ENCODE measurements at regions not wholly inside any gene's neighbourhood (a gene's known extent, or its start where the extent isn't known, plus 50 kb on each side); places are given as distances from the start of the nearest gene placed in this dataset.

- H3K4me3 ChIP-seq (ENCODE audit: low read depth, low read length): no peak overlapping the region
- ATAC-seq (ENCODE audit: low read depth in 2 of 2): no peak
- H3K4me1 ChIP-seq (ENCODE audit: control insufficient read depth, insufficient read depth, low read length, poor library complexity, severe bottlenecking): no peaks in the 10 kb centered on the region
- Mint-ChIP-seq H3K9me3 (peaks cover 0 to 2% (median 0%) of the 10 kb centered on the region in 7 donors), H3K4me1 (no peaks in the 10 kb centered on the region), H3K4me3 (no peak overlapping the region), H3K27ac (no peak overlapping the region), H3K36me3 (no peaks in the 10 kb centered on the region), H3K27me3 (no peaks in the 10 kb centered on the region)
- no peaks in the 10 kb centered on the region for H3K36me3 ChIP-seq (ENCODE audit: control insufficient read depth, insufficient read depth, low read length)
- no peaks in the 10 kb centered on the region for H3K9me3 ChIP-seq (ENCODE audit: control insufficient read depth in 2 of 2, low read length in 2 of 2)
- no peak for DNase-seq
- H3K27me3 ChIP-seq (ENCODE audit: control insufficient read depth, insufficient read depth, low read length): no peaks in the 10 kb centered on the region
- no peak overlapping the region for H3K27ac ChIP-seq (ENCODE audit: insufficient read depth, low read length, poor library complexity, severe bottlenecking)
Measured at GRCh38 chr7:88455696-88456095, 149.0 kb upstream of the STEAP4 start.

DNA sequence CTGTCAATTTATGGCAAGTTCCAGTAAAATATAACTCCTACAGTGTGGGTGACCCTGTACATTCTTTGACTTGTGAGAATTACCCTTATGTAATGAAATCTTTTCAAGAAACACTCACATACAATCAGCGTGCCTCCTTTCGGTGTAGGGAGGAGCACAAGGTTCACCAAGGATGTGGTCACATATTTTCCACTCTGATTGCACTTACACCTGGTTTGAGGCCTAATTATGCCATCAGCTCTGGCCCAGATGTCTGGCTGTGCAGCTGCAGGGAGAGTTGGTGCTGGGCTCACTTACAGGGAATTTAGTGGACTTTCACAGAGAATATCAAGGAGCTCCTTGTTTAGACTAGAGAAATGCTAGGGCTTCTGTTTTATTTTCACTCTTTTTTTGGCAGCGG lies 146.0 kb upstream of the STEAP4 start:
- Histone ChIP-seq H3K27me3 (ENCODE audit: control insufficient read depth, insufficient read depth, low read length) (no peaks in the 10 kb centered on the region), H3K4me1 (ENCODE audit: control insufficient read depth, insufficient read depth, low read length, poor library complexity, severe bottlenecking) (no peaks in the 10 kb centered on the region), H3K9me3 (ENCODE audit: control insufficient read depth in 2 of 2, low read length in 2 of 2) (no peaks in the 10 kb centered on the region), H3K36me3 (ENCODE audit: control insufficient read depth, insufficient read depth, low read length) (no peaks in the 10 kb centered on the region), H3K27ac (ENCODE audit: insufficient read depth, low read length, poor library complexity, severe bottlenecking) (no peak overlapping the region), H3K4me3 (ENCODE audit: low read depth, low read length) (no peak overlapping the region)
- Mint-ChIP-seq H3K9me3 (peaks cover 0 to 2% (median 0%) of the 10 kb centered on the region in 7 donors), H3K27ac (no peak overlapping the region), H3K36me3 (no peaks in the 10 kb centered on the region), H3K27me3 (no peaks in the 10 kb centered on the region), H3K4me3 (no peak overlapping the region), H3K4me1 (no peaks in the 10 kb centered on the region)
- DNase-seq: no peak
- no peak for ATAC-seq (ENCODE audit: low read depth in 2 of 2)

DNA sequence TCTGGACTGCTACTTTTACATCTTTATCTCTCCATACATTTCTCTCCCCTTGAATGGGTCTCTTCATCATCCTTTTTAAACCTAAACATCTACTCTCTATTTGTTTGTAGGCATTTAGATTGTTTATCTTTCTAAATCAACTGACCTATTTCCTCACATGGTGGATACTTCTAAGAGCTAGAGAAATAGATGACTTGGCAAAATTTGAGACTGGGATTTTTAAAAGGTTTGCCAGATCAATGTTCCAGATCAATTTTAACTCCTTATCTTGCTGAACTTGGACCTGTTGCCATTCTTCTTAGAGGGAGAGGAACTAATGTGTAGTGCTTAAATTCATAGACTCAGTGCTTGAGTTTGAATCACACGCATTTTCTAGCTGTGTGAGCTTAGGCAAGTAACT lies 144.2 kb upstream of the STEAP4 start:
- Mint-ChIP-seq H3K27me3 (no peaks in the 10 kb centered on the region), H3K9me3 (peaks cover 0 to 4% (median 2%) of the 10 kb centered on the region in 7 donors), H3K36me3 (no peaks in the 10 kb centered on the region), H3K4me3 (no peak overlapping the region), H3K27ac (no peak overlapping the region), H3K4me1 (no peaks in the 10 kb centered on the region)
- ATAC-seq (ENCODE audit: low read depth in 2 of 2) (no peak), DNase-seq (no peak)
- Histone ChIP-seq H3K36me3 (ENCODE audit: control insufficient read depth, insufficient read depth, low read length) (no peaks in the 10 kb centered on the region), H3K27ac (ENCODE audit: insufficient read depth, low read length, poor library complexity, severe bottlenecking) (no peak overlapping the region), H3K9me3 (ENCODE audit: control insufficient read depth in 2 of 2, low read length in 2 of 2) (no peaks in the 10 kb centered on the region), H3K27me3 (ENCODE audit: control insufficient read depth, insufficient read depth, low read length) (no peaks in the 10 kb centered on the region), H3K4me3 (ENCODE audit: low read depth, low read length) (no peak overlapping the region), H3K4me1 (ENCODE audit: control insufficient read depth, insufficient read depth, low read length, poor library complexity, severe bottlenecking) (no peaks in the 10 kb centered on the region)

DNA sequence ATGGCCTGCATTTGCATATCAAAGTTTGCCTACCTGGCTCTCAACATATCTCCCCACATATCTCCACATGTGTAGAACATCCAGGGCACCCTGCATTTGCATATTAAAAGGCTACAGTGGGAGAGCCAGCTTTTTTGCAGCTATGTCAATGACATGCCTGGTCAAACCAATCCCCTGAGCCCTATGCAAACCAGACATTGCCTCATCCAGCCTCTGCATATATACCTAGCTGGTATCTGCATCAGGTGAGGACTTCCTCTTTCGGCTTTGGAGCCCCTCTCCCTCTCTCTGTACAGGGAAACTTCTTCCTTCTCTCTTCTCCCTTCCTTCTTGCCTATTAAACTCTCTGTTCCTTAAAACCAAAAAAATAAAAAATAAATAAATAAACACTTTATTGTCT lies 142.7 kb upstream of the STEAP4 start:
- no peak overlapping the region for H3K4me3 Mint-ChIP-seq
- ATAC-seq (ENCODE audit: low read depth in 2 of 2) (no peak), DNase-seq (no peak)
- peaks cover 0 to 4% (median 0%) of the 10 kb centered on the region in 7 donors for H3K9me3 Mint-ChIP-seq
- Histone ChIP-seq H3K27me3 (ENCODE audit: control insufficient read depth, insufficient read depth, low read length) (no peaks in the 10 kb centered on the region), H3K9me3 (ENCODE audit: control insufficient read depth in 2 of 2, low read length in 2 of 2) (no peaks in the 10 kb centered on the region), H3K27ac (ENCODE audit: insufficient read depth, low read length, poor library complexity, severe bottlenecking) (no peak overlapping the region), H3K4me3 (ENCODE audit: low read depth, low read length) (no peak overlapping the region), H3K4me1 (ENCODE audit: control insufficient read depth, insufficient read depth, low read length, poor library complexity, severe bottlenecking) (no peaks in the 10 kb centered on the region), H3K36me3 (ENCODE audit: control insufficient read depth, insufficient read depth, low read length) (no peaks in the 10 kb centered on the region)
- H3K27ac Mint-ChIP-seq: no peak overlapping the region
- no peaks in the 10 kb centered on the region for H3K27me3 Mint-ChIP-seq
- no peaks in the 10 kb centered on the region for H3K36me3 Mint-ChIP-seq
- H3K4me1 Mint-ChIP-seq: no peaks in the 10 kb centered on the region

DNA sequence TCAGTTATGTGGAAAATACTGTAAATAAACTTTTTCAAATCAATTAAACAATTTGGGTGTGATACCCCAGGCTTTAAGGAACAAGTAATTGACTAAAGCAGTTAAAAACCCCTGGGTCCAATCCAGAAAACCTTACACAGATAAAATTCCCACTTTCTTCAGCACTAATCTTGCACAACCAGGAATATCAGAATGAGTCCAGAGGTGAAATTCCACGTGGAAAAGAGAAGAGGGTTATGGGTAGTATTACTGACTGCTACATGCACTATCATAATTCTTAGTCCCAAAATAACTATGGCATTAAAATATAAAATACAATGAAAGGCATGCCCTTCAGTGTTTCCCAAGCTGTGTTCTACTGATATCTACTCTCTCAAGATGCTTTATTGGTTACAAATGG lies 135.7 kb upstream of the STEAP4 start:
- Mint-ChIP-seq H3K27ac (no peak overlapping the region), H3K9me3 (peaks cover 0 to 4% (median 0%) of the 10 kb centered on the region in 7 donors), H3K4me3 (no peak overlapping the region), H3K36me3 (no peaks in the 10 kb centered on the region), H3K27me3 (no peaks in the 10 kb centered on the region), H3K4me1 (no peaks in the 10 kb centered on the region)
- Histone ChIP-seq H3K9me3 (ENCODE audit: control insufficient read depth in 2 of 2, low read length in 2 of 2) (no peaks in the 10 kb centered on the region), H3K4me3 (ENCODE audit: low read depth, low read length) (no peak overlapping the region), H3K27me3 (ENCODE audit: control insufficient read depth, insufficient read depth, low read length) (no peaks in the 10 kb centered on the region), H3K27ac (ENCODE audit: insufficient read depth, low read length, poor library complexity, severe bottlenecking) (no peak overlapping the region), H3K4me1 (ENCODE audit: control insufficient read depth, insufficient read depth, low read length, poor library complexity, severe bottlenecking) (no peaks in the 10 kb centered on the region), H3K36me3 (ENCODE audit: control insufficient read depth, insufficient read depth, low read length) (no peaks in the 10 kb centered on the region)
- DNase-seq (no peak), ATAC-seq (ENCODE audit: low read depth in 2 of 2) (no peak)

DNA sequence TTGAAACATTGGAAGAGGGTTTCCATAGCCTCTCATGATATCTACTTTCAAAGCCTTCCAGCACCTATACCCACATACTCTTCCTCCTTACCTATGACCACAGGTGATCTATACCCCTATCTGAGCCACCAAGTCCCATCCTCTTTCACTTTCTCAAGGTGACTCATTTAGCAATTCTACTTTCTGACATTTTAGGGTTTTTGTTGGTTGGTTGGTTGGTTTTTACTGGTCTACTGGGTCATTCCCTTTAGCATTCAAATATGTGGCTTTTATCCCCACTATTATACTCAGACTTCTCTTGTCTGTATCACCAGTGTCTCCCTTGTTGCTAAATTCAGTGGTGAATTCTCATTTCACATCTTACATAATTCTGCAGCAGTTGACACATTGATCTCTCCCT lies 130.4 kb upstream of the STEAP4 start:
- H3K36me3 Mint-ChIP-seq: no peaks in the 10 kb centered on the region
- ATAC-seq (ENCODE audit: low read depth in 2 of 2) (no peak), DNase-seq (no peak)
- H3K4me3 Mint-ChIP-seq: no peak overlapping the region
- no peaks in the 10 kb centered on the region for H3K9me3 ChIP-seq (ENCODE audit: control insufficient read depth in 2 of 2, low read length in 2 of 2)
- H3K27ac ChIP-seq (ENCODE audit: insufficient read depth, low read length, poor library complexity, severe bottlenecking): no peak overlapping the region
- H3K4me1 ChIP-seq (ENCODE audit: control insufficient read depth, insufficient read depth, low read length, poor library complexity, severe bottlenecking): no peaks in the 10 kb centered on the region
- H3K36me3 ChIP-seq (ENCODE audit: control insufficient read depth, insufficient read depth, low read length): no peaks in the 10 kb centered on the region
- H3K27me3 ChIP-seq (ENCODE audit: control insufficient read depth, insufficient read depth, low read length): no peaks in the 10 kb centered on the region
- H3K27ac Mint-ChIP-seq: no peak overlapping the region
- H3K27me3 Mint-ChIP-seq: no peaks in the 10 kb centered on the region
- H3K4me3 ChIP-seq (ENCODE audit: low read depth, low read length): no peak overlapping the region
- H3K4me1 Mint-ChIP-seq: no peaks in the 10 kb centered on the region
- peaks cover 0 to 3% (median 0%) of the 10 kb centered on the region in 7 donors for H3K9me3 Mint-ChIP-seq

- no peaks in the 10 kb centered on the region for H3K4me1 ChIP-seq (ENCODE audit: control insufficient read depth, insufficient read depth, low read length, poor library complexity, severe bottlenecking)
- DNase-seq (no peak), ATAC-seq (ENCODE audit: low read depth in 2 of 2) (no peak)
- Mint-ChIP-seq H3K4me3 (no peak overlapping the region), H3K27ac (no peak overlapping the region), H3K27me3 (no peaks in the 10 kb centered on the region), H3K9me3 (peaks cover 0 to 3% (median 0%) of the 10 kb centered on the region in 7 donors), H3K36me3 (no peaks in the 10 kb centered on the region), H3K4me1 (no peaks in the 10 kb centered on the region)
- H3K9me3 ChIP-seq (ENCODE audit: control insufficient read depth in 2 of 2, low read length in 2 of 2): no peaks in the 10 kb centered on the region
- no peak overlapping the region for H3K4me3 ChIP-seq (ENCODE audit: low read depth, low read length)
- H3K27ac ChIP-seq (ENCODE audit: insufficient read depth, low read length, poor library complexity, severe bottlenecking): no peak overlapping the region
- H3K36me3 ChIP-seq (ENCODE audit: control insufficient read depth, insufficient read depth, low read length): no peaks in the 10 kb centered on the region
- no peaks in the 10 kb centered on the region for H3K27me3 ChIP-seq (ENCODE audit: control insufficient read depth, insufficient read depth, low read length)
Measured at GRCh38 chr7:88432301-88432700, 125.6 kb upstream of the STEAP4 start.

DNA sequence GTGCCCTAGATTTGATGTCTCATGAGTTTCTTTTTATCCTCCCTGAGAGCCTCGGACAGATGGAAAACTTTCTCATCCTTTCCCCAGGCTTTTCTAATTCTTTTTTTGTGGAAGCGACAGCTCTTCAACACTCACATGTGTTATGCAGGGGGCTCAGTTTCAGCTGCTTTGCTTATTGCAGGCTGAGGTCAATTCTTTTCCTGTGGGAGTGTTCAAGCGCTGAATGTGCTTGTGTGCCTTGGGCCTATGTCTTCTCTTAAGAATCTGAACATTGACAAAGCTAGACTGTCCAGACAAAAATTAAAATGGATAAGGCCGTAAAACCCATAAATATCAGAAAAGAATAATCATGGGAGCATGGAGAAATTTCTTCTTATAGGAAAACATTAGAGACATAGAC lies 125.2 kb upstream of the STEAP4 start:
- Mint-ChIP-seq H3K27me3 (no peaks in the 10 kb centered on the region), H3K4me1 (no peaks in the 10 kb centered on the region), H3K4me3 (no peak overlapping the region), H3K27ac (no peak overlapping the region), H3K36me3 (no peaks in the 10 kb centered on the region), H3K9me3 (peaks cover 0 to 3% (median 0%) of the 10 kb centered on the region in 7 donors)
- Histone ChIP-seq H3K27me3 (ENCODE audit: control insufficient read depth, insufficient read depth, low read length) (no peaks in the 10 kb centered on the region), H3K4me1 (ENCODE audit: control insufficient read depth, insufficient read depth, low read length, poor library complexity, severe bottlenecking) (no peaks in the 10 kb centered on the region), H3K27ac (ENCODE audit: insufficient read depth, low read length, poor library complexity, severe bottlenecking) (no peak overlapping the region), H3K4me3 (ENCODE audit: low read depth, low read length) (no peak overlapping the region), H3K9me3 (ENCODE audit: control insufficient read depth in 2 of 2, low read length in 2 of 2) (no peaks in the 10 kb centered on the region), H3K36me3 (ENCODE audit: control insufficient read depth, insufficient read depth, low read length) (no peaks in the 10 kb centered on the region)
- ATAC-seq (ENCODE audit: low read depth in 2 of 2): no peak
- no peak for DNase-seq
